Tongue (tissue), 1 donor: ENCODE measurements at regions not wholly inside any gene's neighbourhood (a gene's known extent, or its start where the extent isn't known, plus 50 kb on each side); places are given as distances from the start of the nearest gene placed in this dataset.
"Not testable (repeated sequence)": the region's sequence is repeated elsewhere in the genome, so short reads cannot be mapped to it uniquely, and the experiment has no call there.

Source experiments
- DNase-seq: peaks from one replicate; pipeline ENCODE4 v3.0.0-alpha.2; 2015

GRCh38 chr2:133624551-133624950, 56.3 kb upstream of the NCKAP5 start:
- no peak for DNase-seq

GRCh38 chr2:133627741-133628140, 59.5 kb upstream of the NCKAP5 start:
- no peak for DNase-seq

GRCh38 chr2:133633309-133633708, 65.0 kb upstream of the NCKAP5 start:
- DNase-seq, result no peak

- peak; percentile 20 for DNase-seq
These were observed 65.7 kb upstream of the NCKAP5 start for GRCh38 chr2:133633881-133634409.

- no peak for DNase-seq
These were observed 66.9 kb upstream of the NCKAP5 start for GRCh38 chr2:133635131-133635530.

- no peak for DNase-seq
These were observed 68.0 kb upstream of the NCKAP5 start for GRCh38 chr2:133636287-133636686.

GRCh38 chr2:133640103-133640502, 71.8 kb upstream of the NCKAP5 start:
- no peak for DNase-seq

- peak; percentile 44 for DNase-seq
These were observed 73.2 kb upstream of the NCKAP5 start for GRCh38 chr2:133641497-133641896.

- no peak for DNase-seq
These were observed 73.9 kb upstream of the NCKAP5 start for GRCh38 chr2:133641942-133642725.

- DNase-seq, result peak; percentile 58
These were observed 74.5 kb upstream of the NCKAP5 start for GRCh38 chr2:133642791-133643191.

- DNase-seq, result no peak
These were observed 75.6 kb upstream of the NCKAP5 start for GRCh38 chr2:133643863-133644262.

GRCh38 chr2:133644846-133645245, 76.6 kb upstream of the NCKAP5 start:
- peak; percentile 22 for DNase-seq

- not testable (repeated sequence) for DNase-seq
These were observed 79.1 kb upstream of the NCKAP5 start for GRCh38 chr2:133647386-133647785.

- DNase-seq, result no peak
These were observed 83.6 kb upstream of the NCKAP5 start for GRCh38 chr2:133651861-133652260.

- peak; percentile 85 for DNase-seq
These were observed 84.1 kb upstream of the NCKAP5 start for GRCh38 chr2:133652398-133652797.

- peak; percentile 57 for DNase-seq
These were observed 84.8 kb upstream of the NCKAP5 start for GRCh38 chr2:133653056-133653455.

- DNase-seq, result no peak
These were observed 86.7 kb upstream of the NCKAP5 start for GRCh38 chr2:133654949-133655348.

GRCh38 chr2:133655610-133656009, 87.3 kb upstream of the NCKAP5 start:
- no peak for DNase-seq

- DNase-seq, result no peak
These were observed 89.3 kb upstream of the NCKAP5 start for GRCh38 chr2:133657591-133657990.

- no peak for DNase-seq
These were observed 90.0 kb upstream of the NCKAP5 start for GRCh38 chr2:133658020-133658903.

GRCh38 chr2:133660510-133660909, 92.2 kb upstream of the NCKAP5 start:
- DNase-seq, result no peak

- no peak for DNase-seq
These were observed 93.1 kb upstream of the NCKAP5 start for GRCh38 chr2:133661392-133661791.

- DNase-seq, result no peak
These were observed 98.4 kb upstream of the NCKAP5 start for GRCh38 chr2:133666621-133667020.
